GM12873 (cell line): ENCODE measurements at regions not wholly inside any gene's neighbourhood (a gene's known extent, or its start where the extent isn't known, plus 50 kb on each side); places are given as distances from the start of the nearest gene placed in this dataset.

Experiments used
- CTCF ChIP-seq: IDR thresholded peaks from 2 replicates; pipeline ENCODE4 v1.5.1; 2012; ENCODE audit warnings: low read depth, mild to moderate bottlenecking, moderate library complexity, low read length, control low read depth; ENCODE audit not compliant: insufficient read depth; ENCODE audit errors: missing control alignments

- no peak for TF ChIP-seq CTCF
Observed at GRCh38 chr2:149849136-149849535, 261.6 kb upstream of the MMADHC start.

DNA sequence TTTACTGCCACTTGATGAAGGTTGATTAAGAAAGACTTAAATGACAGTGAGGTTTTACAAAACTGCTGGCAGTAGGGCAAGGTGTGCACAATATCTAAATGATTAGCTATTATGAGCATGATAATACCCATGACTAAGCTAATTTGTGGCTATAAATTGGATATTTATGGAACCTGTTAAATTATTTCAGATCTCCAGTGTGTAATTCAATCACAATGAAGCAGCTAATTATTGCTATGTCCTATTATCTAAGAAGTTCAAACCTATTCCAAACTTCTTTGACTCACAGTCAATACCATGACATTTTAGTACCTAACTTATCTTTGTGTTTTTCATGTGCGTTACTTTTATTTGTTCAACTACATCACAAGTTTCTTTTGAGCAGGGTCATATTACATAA is 253.8 kb upstream of the MMADHC start:
- no peak for TF ChIP-seq CTCF

GRCh38 chr2:149832324-149832723 is 244.7 kb upstream of the MMADHC start:
- no peak for TF ChIP-seq CTCF

- TF ChIP-seq CTCF = no peak
Observed at GRCh38 chr2:149828520-149829210, 241.1 kb upstream of the MMADHC start.

GRCh38 chr2:149827585-149828126 is 240.1 kb upstream of the MMADHC start:
- no peak for TF ChIP-seq CTCF

DNA sequence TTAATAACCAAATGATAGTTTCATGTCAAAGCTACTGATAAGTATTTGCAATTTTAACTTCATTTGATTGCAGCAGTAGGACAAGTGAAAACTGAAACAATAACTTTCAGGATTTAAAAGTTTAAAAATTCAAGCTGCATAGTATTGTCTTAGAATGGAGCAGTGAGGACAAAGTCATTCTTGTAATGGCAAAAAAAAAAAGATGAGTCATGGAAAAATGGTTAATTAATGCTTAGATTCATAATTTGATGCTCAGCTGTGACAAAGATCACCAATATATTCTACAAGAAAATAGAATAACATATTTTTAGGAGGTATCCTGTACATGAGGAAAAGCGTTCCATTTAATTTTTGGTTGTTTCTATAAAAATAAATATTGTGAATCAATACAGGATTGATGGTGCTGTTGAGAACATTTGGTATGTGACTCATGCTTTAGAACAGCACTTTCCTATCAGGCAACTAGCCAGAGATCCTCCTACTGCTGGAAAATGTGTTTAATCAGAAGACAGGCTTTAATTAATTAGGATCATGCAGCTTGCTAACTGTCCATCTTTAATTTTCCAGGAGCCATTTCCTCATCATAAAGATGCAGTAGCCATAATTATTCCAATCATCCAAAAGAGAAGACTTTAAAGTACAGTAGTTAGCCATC is 239.0 kb upstream of the MMADHC start:
- TF ChIP-seq CTCF = no peak

- TF ChIP-seq CTCF = no peak
Observed at GRCh38 chr2:149825473-149825872, 237.9 kb upstream of the MMADHC start.
